Upper lobe of left lung (tissue), 6 donors: ENCODE measurements at regions not wholly inside any gene's neighbourhood (a gene's known extent, or its start where the extent isn't known, plus 50 kb on each side); places are given as distances from the start of the nearest gene placed in this dataset.
"Not testable (repeated sequence)": the region's sequence is repeated elsewhere in the genome, so short reads cannot be mapped to it uniquely, and the experiment has no call there.

Experiments used
- ATAC-seq, 2 donors: fragments of 200-7000 bp; cut with Tn5 transposase; one replicate each; pipeline ENCODE4 v1.9.1; 2022; ENCODE audit warnings: mild to moderate bottlenecking in 2 of 2, moderate library complexity in 2 of 2; ENCODE audit not compliant: low FRiP score in 2 of 2
- DNase-seq, 2 donors: peaks; one replicate each; pipeline ENCODE4 v3.0.0-alpha.2; 2019 to 2020
- H3K27ac ChIP-seq, 4 donors: fragments of 200-600 bp; sonication (generic); one replicate each; pipeline ENCODE4 v1.5.1; 2016 to 2019
- H3K27me3 ChIP-seq, 4 donors: fragments of 200-600 bp; sonication (generic); one replicate each; pipeline ENCODE4 v1.5.1; 2017 to 2019
- H3K36me3 ChIP-seq, 4 donors: fragments of 200-600 bp; sonication (generic); one replicate each; pipeline ENCODE4 v1.5.1; 2016 to 2019
- H3K4me1 ChIP-seq, 4 donors: fragments of 200-600 bp; sonication (generic); one replicate each; pipeline ENCODE4 v1.5.1; 2018 to 2019
- H3K4me3 ChIP-seq, 4 donors: fragments of 200-600 bp; sonication (generic); one replicate each; pipeline ENCODE4 v1.5.1; 2017 to 2019; ENCODE audit warnings: mild to moderate bottlenecking in 2 of 4, moderate library complexity in 1 of 4
- H3K9me3 ChIP-seq, 4 donors: fragments of 200-600 bp; sonication (generic); one replicate each; pipeline ENCODE4 v1.5.1; 2018 to 2019
- CTCF ChIP-seq, 6 experiments: fragments of 450-650 bp in 4 of 6; fragments of 200-600 bp in 2 of 6; sonication (generic) in 2 of 6; IDR thresholded peaks; one replicate each; pipeline ENCODE4 v1.5.1; 2016 to 2019; ENCODE audit warnings: antibody characterized with exemption in 6 of 6
- EP300 ChIP-seq, 4 donors: sonication (generic); formaldehyde crosslinking; IDR thresholded peaks; one replicate each; pipeline ENCODE4 v1.5.1; 2017; ENCODE audit warnings: antibody characterized with exemption in 4 of 4, control low read depth in 2 of 4
- POLR2A ChIP-seq, 4 donors: fragments of 450-650 bp; IDR thresholded peaks; one replicate each; pipeline ENCODE4 v1.5.1; 2016 to 2017; ENCODE audit warnings: antibody characterized with exemption in 4 of 4, mild to moderate bottlenecking in 2 of 4
- POLR2AphosphoS5 ChIP-seq, 2 donors: sonication (generic); formaldehyde crosslinking; IDR thresholded peaks; one replicate each; pipeline ENCODE4 v1.5.1; 2017; ENCODE audit warnings: antibody characterized with exemption in 2 of 2
- WGBS, 2 donors: methylation state at CpG; one replicate each; pipeline ENCODE4 v1.1.5; 2017 to 2018; 5-methylcytosine and 5-hydroxymethylcytosine counted together
- donor health status: DM: no; HTN: no; CAD: no; lungs with moderate emphysema.
- donor health status: DM: no; HTN: yes; CAD: no; lungs with severe emphysema.

GRCh38 chr2:16725549-16725948 lies 59.9 kb upstream of the CYRIA start:
- WGBS, 2 donors: 75 to 76% methylated on average over 9 of the region's 9 CpGs
- no peak overlapping the region for H3K27ac ChIP-seq
- ATAC-seq (no peak), DNase-seq (no peak)
- H3K9me3 ChIP-seq: no peaks in the 10 kb centered on the region
- no peak overlapping the region for H3K4me3 ChIP-seq
- H3K4me1 ChIP-seq: no peaks in the 10 kb centered on the region
- TF ChIP-seq CTCF (IDR thresholded peaks at IDR 0.05) (no peak), POLR2AphosphoS5 (IDR thresholded peaks at IDR 0.05) (no peak), POLR2A (IDR thresholded peaks at IDR 0.05) (no peak), EP300 (IDR thresholded peaks at IDR 0.05) (no peak)
- H3K27me3 ChIP-seq: no peaks in the 10 kb centered on the region
- H3K36me3 ChIP-seq: no peaks in the 10 kb centered on the region

GRCh38 chr2:16722677-16723076 lies 57.0 kb upstream of the CYRIA start:
- ATAC-seq (no peak), DNase-seq (no peak)
- no peaks in the 10 kb centered on the region for H3K36me3 ChIP-seq
- H3K4me3 ChIP-seq: no peak overlapping the region
- 74 to 75% methylated on average over 9 of the region's 9 CpGs for WGBS, 2 donors
- H3K4me1 ChIP-seq: peaks cover 0 to 3% (median 0%) of the 10 kb centered on the region in 4 donors
- H3K9me3 ChIP-seq: no peaks in the 10 kb centered on the region
- no peak overlapping the region for H3K27ac ChIP-seq
- TF ChIP-seq POLR2AphosphoS5 (IDR thresholded peaks at IDR 0.05): no peak
- no peak for TF ChIP-seq POLR2A (IDR thresholded peaks at IDR 0.05)
- no peak for TF ChIP-seq CTCF (IDR thresholded peaks at IDR 0.05)
- TF ChIP-seq EP300 (IDR thresholded peaks at IDR 0.05): no peak
- H3K27me3 ChIP-seq: no peaks in the 10 kb centered on the region

GRCh38 chr2:16722126-16722525 lies 56.5 kb upstream of the CYRIA start:
- Histone ChIP-seq H3K4me3 (no peak overlapping the region), H3K9me3 (no peaks in the 10 kb centered on the region), H3K36me3 (no peaks in the 10 kb centered on the region), H3K27ac (no peak overlapping the region), H3K27me3 (no peaks in the 10 kb centered on the region), H3K4me1 (peaks cover 0 to 7% (median 0%) of the 10 kb centered on the region in 4 donors)
- DNase-seq (no peak), ATAC-seq (no peak)
- TF ChIP-seq POLR2A (IDR thresholded peaks at IDR 0.05) (no peak), EP300 (IDR thresholded peaks at IDR 0.05) (no peak), POLR2AphosphoS5 (IDR thresholded peaks at IDR 0.05) (no peak), CTCF (IDR thresholded peaks at IDR 0.05) (no peak)
- 62 to 86% methylated on average over 1 of the region's 1 CpG for WGBS, 2 donors

- not testable (repeated sequence) for ATAC-seq, H3K9me3 ChIP-seq
- WGBS, 2 donors: 78 to 97% methylated on average over 4 of the region's 4 CpGs
Measured at GRCh38 chr2:16721529-16721928, 55.9 kb upstream of the CYRIA start.

GRCh38 chr2:16720737-16721136 lies 55.1 kb upstream of the CYRIA start:
- H3K36me3 ChIP-seq, ATAC-seq, H3K4me3 ChIP-seq, H3K27me3 ChIP-seq, H3K27ac ChIP-seq, H3K9me3 ChIP-seq, H3K4me1 ChIP-seq, DNase-seq: not testable (repeated sequence)
- 86 to 87% methylated on average over 3 of the region's 3 CpGs for WGBS, 2 donors

More at GRCh38 chr2:16721529-16721928, 55.9 kb upstream of the CYRIA start:
- H3K4me1 ChIP-seq, DNase-seq, H3K27me3 ChIP-seq, H3K4me3 ChIP-seq, H3K27ac ChIP-seq, H3K36me3 ChIP-seq: not testable (repeated sequence)

- Histone ChIP-seq H3K4me1 (peaks cover 0 to 7% (median 0%) of the 10 kb centered on the region in 4 donors), H3K4me3 (no peak overlapping the region), H3K27me3 (no peaks in the 10 kb centered on the region), H3K9me3 (no peaks in the 10 kb centered on the region), H3K36me3 (no peaks in the 10 kb centered on the region), H3K27ac (no peak overlapping the region)
- no peak for TF ChIP-seq POLR2A (IDR thresholded peaks at IDR 0.05)
- TF ChIP-seq POLR2AphosphoS5 (IDR thresholded peaks at IDR 0.05): no peak
- TF ChIP-seq EP300 (IDR thresholded peaks at IDR 0.05): no peak
- no peak for TF ChIP-seq CTCF (IDR thresholded peaks at IDR 0.05)
- WGBS, 2 donors: 81 to 90% methylated on average over 3 of the region's 3 CpGs
- no peak for DNase-seq
- no peak for ATAC-seq
Measured at GRCh38 chr2:16719485-16719808, 53.8 kb upstream of the CYRIA start.
